NAMALWA (cell line): ENCODE measurements at regions not wholly inside any gene's neighbourhood (a gene's known extent, or its start where the extent isn't known, plus 50 kb on each side); places are given as distances from the start of the nearest gene placed in this dataset.
"Not testable (repeated sequence)": the region's sequence is repeated elsewhere in the genome, so short reads cannot be mapped to it uniquely, and the experiment has no call there.

Source experiments
- DNase-seq: peaks from one replicate; pipeline ENCODE4 v3.0.0-alpha.2; 2015; ENCODE audit warnings: low spot score

DNA sequence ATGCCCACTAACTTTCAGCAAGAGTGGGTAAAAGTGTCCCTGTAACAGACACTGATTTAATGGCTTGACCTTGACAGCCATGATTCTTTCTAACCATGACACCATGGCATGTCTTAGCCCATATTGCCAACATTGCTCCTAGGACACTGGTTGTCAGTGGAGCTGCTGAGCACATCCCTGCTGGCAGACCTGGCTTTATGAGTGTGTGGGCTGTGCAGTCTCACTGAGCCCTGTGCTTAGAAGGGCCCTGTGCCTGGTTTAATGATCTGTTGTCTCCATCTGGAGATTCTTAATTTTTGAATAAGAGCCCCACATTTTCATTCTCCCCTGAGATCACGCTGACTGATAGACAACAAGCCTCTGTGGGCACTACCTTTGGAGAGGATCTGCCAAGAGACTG lies 243.1 kb upstream of the KIAA1217 start:
- DNase-seq: no peak

DNA sequence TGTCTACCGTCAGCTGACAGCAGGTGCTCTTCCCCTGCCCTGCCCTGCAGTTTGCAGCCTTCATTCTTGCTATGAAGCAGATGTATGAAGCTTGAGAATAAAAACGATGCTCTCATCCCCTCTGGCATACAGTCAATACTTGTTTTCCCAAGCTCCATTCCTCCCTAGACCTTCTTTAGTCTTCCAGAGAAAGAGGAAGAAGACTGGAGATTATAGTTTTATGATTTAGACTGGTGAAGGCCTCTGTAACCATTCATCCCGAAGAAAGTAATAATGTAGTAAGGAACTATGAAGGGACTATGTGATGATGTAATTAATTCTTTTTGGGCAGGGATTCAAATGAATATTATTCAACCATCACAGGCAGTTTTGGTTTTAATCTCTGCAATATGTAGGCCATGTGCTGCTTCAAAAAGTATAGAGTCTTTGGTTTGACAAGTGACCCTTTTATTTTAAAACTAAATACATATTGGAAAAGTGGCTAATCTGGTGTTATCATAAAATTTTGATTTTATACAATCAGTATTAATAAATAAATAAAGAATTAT lies 242.4 kb upstream of the KIAA1217 start:
- DNase-seq: no peak

DNA sequence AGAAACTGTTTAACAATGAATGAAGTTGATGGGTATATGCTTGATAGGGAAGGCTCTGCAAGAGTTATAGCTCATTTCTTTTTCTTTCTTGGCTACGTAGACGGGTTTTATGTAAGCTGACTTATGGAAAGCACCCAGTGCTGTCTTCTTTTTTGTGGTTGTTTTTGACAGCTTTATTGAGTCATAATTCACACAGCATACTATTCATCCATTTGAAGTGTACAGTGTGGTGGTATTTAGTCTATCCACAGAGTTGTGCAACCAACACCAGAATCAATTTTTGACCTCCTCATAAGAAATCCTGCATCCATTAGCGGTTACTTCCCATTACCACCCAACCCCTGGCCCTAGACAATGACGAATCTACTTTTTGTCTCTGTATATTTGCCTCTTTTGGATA lies 240.6 kb upstream of the KIAA1217 start:
- no peak for DNase-seq

DNA sequence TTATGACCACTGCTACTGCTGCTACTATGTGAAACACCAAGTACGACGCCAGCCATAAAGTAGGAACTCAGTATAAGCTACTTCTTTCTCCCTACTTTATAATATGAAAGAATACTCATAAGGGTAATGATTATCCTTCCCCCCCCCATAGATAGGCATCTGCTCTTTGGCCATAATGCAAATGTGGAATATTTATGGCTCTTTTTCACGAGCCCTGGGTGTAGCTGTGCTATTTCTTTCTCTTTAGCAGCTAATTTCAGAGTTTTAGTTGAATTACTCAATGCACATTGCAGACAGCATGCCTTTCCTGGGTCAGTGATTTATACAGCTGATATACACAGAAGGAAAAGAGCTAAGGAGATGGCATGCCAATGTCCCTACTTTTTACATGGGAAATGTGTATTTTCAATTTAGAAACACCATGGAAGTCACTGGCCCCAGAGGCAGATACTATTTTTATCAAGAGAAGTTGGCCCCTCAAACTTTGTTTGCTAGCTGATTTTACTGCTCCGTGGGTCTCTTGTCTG lies 234.1 kb upstream of the KIAA1217 start:
- DNase-seq: no peak

DNA sequence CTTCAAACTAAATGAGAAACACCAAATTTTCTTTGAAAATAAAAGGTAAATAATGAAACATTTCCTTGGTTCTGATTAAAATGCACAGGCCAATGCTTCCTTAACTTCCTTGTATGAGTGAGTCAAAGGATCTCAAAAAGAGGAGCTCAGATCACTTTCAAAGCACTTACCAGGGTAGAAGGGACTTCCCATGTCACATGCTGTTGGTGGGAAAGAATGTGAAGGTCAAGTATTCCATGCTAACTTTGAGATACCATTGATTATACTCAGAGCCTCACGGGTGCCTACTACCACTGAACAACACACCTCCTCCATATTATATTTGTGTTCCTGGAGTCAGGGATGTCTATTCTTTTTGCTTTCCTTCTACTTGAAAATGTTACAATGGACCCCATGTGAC lies 233.5 kb upstream of the KIAA1217 start:
- DNase-seq: no peak

DNA sequence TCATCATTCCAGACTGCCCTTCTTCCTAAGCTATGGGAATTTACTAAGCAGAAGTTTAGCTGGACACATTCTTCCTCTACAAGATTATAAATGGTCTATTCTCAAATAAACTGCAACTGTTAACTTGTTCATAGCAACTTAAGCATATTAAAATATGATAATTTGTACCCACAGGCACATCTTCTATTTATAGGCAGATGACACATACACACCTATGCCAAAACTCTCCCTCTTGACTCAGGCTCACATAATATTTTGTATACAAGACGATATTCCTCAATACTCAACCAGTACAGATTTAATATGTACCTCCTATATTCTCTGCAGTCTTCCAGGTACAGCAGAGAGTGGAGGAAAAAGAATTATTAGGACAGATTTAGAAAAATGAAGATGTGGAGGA lies 232.7 kb upstream of the KIAA1217 start:
- DNase-seq: no peak

DNA sequence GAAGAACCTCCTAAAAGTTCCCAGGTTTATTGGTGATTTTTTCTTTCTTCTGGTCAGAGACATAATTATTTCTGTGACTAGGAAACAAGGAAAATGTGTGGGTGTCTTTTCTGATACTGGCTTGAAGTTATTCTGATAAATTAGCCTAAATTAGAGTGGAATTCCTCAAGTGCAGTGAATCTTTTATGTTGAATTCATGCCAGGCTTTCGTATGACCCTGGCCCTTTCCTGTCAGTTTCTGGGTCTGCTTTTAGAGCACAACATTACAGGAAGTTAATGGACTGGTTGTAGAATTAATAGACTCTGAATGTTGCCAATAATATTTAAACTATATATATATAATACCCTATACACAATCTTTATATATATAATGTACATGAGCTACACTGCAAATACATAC lies 230.6 kb upstream of the KIAA1217 start:
- DNase-seq: no peak

DNA sequence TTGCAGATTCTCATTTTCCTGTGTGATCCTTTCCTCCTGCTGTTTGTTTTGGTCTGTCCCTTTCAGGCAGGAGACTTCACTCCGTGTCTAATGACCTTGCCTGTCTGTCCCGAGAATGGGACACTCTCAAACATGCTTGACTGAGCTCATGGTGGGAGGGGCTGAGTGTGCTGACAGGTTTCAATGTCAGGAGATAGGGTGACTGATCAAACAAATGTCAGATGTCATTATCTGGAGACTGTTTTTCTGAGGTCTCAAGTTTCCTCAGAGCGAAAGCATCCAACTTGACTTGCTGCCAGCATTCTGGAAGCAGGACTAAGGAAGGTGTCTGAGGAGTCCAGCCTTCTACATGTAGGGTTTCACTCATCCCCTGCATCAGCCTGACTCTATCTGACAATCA lies 228.8 kb upstream of the KIAA1217 start:
- no peak for DNase-seq

DNA sequence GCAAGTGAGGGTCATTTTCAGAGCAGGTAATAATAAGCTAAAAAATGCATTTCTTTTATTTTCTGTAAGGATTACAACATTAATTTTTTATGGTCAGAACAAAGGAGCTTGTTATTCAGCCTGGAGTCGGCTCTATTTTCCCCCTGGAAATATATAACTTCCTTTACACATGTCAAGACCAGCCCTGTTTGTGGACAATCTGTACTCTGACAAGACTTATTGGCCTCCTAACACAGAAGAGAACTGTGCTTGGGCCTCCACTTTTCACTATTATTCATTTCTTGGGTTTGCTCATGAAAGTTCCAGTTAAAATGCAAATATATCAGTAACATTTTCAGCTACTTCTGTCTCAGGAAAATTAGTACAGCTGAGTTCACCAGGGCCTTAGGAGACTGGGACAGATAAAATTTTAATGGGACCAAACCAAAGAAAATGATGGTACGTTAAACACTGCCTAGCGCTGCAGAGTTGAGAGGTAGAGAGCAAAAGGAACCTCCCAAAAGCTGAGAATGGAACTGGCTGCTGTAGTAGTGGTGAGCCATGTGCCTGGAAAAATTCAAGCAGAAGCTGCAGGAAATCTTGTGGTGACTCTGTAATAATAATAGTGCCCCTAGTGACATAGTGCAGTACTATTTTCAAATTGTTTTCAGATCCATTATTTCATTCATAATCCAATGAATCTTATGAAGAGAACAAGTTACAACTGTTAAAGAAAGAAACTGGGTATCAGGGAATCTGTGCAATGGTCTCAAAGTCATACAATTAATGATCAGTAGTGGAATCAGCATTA lies 227.2 kb upstream of the KIAA1217 start:
- no peak for DNase-seq

DNA sequence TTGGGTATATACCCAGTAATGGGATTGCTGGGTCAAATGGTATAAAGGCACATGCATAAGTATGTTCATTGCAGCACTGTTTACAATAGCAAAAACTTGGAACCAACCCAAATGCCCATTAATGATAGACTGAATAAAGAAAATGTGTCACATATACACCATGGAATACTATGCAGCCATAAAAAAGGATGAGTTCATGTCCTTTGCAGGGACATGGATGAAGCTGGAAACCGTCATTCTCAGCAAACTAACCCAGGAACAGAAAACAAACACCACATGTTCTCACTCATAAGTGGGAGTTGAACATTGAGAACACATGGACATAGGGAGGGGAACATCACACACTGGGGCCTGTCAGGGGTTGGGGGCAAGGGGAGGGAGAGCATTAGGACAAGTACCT lies 224.5 kb upstream of the KIAA1217 start:
- not testable (repeated sequence) for DNase-seq

DNA sequence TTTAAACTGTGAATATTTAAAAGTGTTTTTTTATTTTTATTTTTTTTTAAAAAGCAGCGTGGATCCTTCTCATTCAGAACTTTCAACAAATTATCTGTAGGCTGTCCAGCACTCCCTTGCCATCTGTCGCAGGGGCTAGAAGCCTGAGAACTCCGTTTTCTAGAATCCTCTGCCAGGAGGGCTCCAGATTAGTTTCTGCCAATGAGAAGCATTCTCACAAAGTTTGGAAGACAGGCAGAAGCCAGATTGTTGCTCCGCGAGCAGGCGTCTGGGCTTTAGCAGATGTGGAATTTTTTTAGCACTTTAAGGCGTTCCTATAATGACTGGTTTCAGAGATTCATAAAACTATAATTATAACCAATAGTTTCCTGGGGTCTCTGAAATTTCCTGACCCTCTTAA lies 220.9 kb upstream of the KIAA1217 start:
- no peak for DNase-seq

DNA sequence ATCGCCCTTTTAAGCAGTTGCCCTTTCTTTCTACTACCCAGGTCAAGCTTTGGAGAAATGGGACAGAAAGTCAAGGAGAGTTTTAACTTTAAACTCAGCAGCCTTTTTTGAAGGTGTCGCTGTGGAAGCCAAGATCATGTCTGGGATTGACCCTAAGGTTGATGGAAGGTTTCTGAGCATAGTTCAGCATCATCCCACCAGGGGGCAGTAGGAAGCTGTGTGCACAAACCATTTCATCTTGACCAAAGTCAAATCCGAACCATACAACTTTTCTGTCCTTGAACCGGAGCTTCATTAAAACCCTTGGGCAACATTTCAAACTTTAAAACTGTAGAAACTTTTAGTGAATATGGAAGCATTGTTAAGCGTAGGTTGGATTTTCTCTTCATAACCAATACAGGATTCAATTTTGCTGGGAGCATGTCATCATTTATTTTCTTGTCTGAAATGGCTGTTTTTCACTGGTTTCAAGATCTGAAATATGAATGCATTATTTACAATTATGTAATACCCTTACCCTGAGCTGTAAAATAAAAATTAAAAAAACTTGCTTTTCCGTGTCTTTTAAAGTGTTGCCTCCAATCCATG lies 214.4 kb upstream of the KIAA1217 start:
- peak; percentile 65 for DNase-seq

DNA sequence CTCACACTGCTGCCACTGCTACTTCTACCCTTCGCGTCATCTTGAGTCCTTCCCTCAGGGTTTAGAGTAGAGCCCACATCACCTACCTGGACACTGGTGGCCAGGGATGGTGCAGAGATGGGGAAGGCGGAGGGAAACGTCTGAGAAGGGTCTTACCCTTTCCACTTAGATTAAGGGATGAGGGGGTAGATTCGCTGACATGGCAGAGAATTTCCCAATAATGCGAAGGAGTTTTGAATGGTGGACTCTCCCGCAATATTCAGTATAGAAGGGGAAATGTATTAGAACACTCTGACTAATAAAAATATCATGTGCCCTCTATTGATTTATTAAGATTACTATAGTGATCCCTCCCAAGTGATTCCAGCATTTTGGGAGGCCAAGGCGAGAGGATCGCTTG lies 209.5 kb upstream of the KIAA1217 start:
- DNase-seq: no peak

DNA sequence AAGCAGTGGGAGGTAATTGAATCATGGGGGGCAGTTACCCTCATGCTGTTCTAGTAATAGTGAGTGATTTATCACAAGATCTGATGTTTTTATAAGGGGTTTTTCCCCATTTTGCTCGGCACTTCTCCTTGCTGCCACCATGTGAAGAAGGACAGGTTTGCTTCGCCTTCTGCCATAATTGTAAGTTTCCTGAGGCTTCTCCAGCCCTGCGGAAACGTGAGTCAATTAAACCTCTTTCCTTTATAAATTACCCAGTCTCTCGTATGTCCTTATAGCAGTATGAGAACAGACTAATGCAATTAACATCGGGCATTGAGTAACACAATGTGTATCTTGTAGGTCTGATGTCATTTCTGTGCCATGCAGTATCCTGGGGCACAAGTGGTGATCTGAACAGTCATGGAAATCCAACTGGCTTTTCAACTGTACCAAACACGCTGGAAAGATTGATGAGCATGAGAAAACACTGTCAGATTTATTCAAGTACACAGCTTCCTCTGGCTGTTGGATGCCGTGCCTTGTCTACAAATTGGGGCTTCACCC lies 208.6 kb upstream of the KIAA1217 start:
- no peak for DNase-seq

DNA sequence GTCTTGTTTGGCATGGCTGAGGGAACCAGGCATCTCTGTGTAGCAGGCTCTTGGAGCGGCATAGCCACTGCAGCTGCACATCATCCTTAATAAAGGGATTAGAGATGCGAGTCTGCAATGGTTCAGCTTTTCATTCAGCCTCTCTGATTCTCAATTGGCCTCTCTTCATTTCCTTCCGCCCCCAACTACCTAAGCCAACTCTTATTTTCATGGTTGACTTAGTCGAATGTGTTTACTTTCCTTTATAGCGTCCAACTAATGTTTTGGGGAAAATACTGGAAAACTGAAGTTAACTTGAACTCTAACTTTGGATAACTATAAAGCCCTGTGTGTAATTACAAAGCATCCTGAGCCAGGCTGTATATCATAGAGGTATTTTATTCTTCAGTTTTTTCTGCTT lies 202.2 kb upstream of the KIAA1217 start:
- no peak for DNase-seq

DNA sequence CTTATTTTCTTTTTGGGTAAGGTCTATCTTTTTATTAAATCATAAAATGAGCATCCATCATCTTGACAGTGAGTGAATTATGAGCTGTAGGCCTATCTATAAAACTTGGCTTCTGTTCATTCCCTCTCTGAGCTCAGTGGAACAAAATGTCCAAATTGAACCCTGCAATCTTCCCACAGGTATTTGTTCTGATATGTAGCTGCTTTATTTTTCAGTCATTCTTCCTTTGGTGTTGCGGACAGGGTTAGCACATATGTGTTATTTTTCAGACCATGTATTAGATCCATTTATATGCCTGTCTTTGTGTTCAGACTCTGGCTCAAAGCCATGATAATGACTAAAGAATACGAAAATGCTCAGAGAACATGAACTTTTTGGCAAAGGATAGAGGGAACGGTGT lies 201.6 kb upstream of the KIAA1217 start:
- no peak for DNase-seq

DNA sequence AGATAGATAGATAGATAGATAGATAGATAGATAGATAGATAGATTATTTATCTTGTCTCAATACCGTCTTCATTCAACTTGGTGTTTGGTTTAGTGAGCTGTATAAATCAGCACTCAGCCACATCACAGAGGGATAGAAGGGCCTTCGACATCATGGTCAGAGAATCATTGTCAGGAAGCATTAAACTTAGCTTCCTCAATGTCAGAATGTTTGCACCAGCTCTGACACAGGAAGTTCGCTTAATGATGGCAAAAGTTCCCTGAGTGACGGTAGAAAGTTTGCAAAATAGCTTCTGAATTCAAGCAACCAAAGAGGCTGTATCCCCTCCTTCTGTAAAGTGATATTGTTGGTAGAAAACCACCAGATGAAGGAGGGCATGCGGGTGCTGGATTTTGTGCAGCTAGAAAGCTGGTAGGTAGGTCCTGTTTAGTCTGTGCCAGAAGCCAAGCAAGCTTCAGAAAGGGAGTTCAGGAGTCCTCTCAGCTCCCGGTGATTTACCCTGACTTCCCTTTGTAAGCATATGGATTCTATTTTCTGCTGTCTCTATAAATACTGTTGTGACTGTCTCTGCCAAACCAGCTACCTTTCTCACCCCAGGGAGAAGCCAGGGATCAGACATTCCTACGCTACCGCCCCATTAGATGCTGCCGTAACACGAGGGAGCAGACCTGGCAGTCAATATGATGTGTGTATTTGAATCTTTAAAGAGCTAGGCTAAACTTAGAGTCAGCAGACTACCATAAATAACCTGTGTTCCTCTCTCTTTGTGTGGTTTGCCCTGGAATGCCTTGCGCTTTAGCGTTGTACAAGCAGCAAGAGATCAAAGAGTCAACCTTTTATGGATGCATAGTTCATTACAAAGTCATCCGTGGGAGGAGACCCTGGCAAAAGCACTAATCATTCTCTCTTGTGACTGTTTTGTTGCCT lies 200.5 kb upstream of the KIAA1217 start:
- DNase-seq: no peak

DNA sequence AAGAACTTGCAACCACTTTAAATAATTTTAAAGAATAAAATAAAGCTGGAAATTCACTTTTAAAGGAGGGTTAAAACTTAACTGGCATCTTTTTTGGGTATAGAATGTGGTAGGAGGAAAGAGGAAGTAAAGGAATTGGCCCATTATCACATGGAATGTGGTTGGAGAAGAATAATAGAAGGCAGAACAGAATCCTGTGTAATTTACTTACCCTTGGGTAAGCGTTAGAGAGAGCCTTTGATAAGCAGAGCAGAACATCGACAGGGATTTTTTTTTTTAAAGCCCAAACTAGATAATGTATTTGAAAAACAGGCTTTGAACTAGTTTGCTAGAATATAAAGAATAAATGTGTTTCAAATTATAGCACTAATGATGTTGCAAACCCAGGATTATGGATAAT lies 199.8 kb upstream of the KIAA1217 start:
- no peak for DNase-seq

DNA sequence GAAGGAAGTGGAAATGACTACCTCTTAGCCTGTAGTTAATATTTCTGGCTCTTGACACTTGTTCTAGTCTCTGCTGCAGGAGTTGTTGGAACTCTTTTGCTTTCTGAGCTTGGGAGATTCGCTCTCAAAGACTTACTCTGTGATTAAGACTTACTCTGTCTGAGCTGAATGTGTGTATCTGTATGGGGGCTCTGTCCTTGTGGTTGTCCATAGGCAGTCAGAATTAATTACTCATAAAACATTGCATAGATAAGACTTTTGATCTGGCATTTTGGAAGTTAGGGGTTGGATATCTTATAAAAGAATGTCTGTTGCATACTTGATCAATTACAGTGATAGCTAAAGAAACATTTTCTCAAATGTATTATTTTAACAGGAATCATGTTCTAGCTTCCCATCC lies 199.2 kb upstream of the KIAA1217 start:
- no peak for DNase-seq

DNA sequence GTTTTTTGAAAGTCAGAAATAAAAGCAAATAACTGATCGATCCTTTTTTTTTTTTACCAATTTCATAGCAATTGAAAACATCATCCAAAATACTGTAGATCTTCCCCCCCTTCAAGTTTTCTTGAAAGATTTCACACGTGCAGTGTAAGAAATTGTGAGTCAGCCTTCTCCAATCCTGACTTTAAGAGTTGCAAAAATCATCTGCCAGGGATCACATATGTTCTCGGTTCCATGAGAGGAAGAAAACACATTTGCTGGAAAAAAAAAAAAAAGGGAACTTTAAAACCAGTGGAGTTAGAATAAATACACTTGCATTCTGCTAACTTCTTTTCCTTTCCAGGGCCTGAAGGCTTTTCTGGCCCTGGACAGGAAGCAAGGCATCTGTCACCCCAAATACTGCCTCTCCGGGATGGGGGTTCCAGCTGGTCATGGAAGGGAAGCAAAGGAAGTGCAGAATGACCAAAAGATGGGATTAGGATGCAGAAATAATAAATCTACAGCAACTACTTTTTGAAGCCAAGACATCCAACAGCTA lies 198.4 kb upstream of the KIAA1217 start:
- DNase-seq: no peak

DNA sequence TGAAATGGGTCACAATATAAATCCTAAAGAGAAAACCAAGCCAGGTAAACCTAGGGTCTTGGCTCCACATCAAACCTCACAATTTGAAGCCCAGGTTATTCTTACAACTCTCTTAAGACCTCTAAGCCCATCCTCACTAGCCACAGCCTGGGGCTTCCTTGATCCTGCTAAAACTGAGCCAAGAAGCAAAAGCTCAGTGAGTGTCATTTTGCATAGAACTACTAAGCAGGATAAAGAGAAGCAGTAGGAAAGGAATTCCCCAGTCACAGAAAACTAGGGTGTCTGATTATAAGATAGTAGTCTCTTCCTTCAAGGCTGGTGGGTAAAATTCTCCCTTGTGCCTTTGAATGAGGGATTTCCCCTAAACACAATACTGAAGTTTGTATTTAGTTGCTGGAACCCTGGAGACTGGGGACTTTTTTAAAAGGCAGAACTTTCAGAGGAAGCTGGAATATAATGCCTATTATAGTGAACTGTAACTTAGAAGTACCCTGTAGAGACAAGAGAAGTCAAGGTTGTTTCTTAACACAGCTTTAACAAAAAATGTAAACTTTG lies 196.6 kb upstream of the KIAA1217 start:
- DNase-seq: no peak

DNA sequence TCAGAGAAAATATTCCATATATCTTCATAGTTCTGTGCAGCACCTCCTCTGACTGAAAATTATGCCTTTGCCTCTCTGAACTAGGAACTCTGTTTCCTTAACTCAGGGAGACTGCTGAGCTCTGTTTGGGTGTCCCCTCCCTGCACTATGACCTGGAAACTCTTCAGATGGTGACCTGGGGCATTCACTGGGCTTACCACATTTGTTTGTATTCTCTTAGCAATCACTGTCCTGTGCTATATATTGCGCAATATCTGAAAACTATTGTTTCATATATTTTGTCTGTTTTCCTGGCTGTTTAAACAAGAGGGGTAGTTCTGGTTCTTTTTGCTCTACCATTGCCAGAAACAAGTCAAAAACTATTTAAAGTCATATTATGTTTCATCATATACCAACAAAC lies 181.8 kb upstream of the KIAA1217 start:
- DNase-seq: no peak
